HTR-8/SVneo (cell line): ENCODE measurements at regions not wholly inside any gene's neighbourhood (a gene's known extent, or its start where the extent isn't known, plus 50 kb on each side); places are given as distances from the start of the nearest gene placed in this dataset.
A peak's percentile ranks its signal among the peaks of the same experiment; 100 is the strongest.

ENCODE experiments used
- DNase-seq: peaks from one replicate; pipeline ENCODE4 v3.0.0; 2011; ENCODE audit warnings: low spot score, mixed read lengths; ENCODE audit not compliant: insufficient read length
- FAIRE-seq: peaks from 2 replicates; lab custom pipeline; 2011; peaks lifted over from hg19 to GRCh38; lab: Jason Lieb, UNC

GRCh38 chr4:23364167-23364566 is 525.7 kb downstream of the PPARGC1A start:
- DNase-seq (no peak), FAIRE-seq (no peak)

GRCh38 chr4:23361453-23361852 is 528.4 kb downstream of the PPARGC1A start:
- FAIRE-seq: no peak

GRCh38 chr4:23360718-23361117 is 529.1 kb downstream of the PPARGC1A start:
- DNase-seq (no peak), FAIRE-seq (no peak)

More at GRCh38 chr4:23361453-23361852, 528.4 kb downstream of the PPARGC1A start:
- DNase-seq: no peak

- FAIRE-seq (no peak), DNase-seq (no peak)
These were observed 534.6 kb downstream of the PPARGC1A start for GRCh38 chr4:23355258-23355657.

- DNase-seq (no peak), FAIRE-seq (no peak)
These were observed 536.6 kb downstream of the PPARGC1A start for GRCh38 chr4:23353200-23353599.

- FAIRE-seq (no peak), DNase-seq (no peak)
These were observed 540.9 kb downstream of the PPARGC1A start for GRCh38 chr4:23348789-23349498.

GRCh38 chr4:23337292-23337691 is 552.6 kb downstream of the PPARGC1A start:
- no peak for DNase-seq
- FAIRE-seq: no peak

GRCh38 chr4:23333946-23334878 is 555.6 kb downstream of the PPARGC1A start:
- FAIRE-seq: no peak
- DNase-seq: peak; percentile 14

- no peak for DNase-seq
- peak; percentile 58 for FAIRE-seq
These were observed 556.3 kb downstream of the PPARGC1A start for GRCh38 chr4:23333556-23333945.

GRCh38 chr4:23332313-23332712 is 557.5 kb downstream of the PPARGC1A start:
- no peak for FAIRE-seq

GRCh38 chr4:23327120-23327519 is 562.7 kb downstream of the PPARGC1A start:
- DNase-seq: no peak
- no peak for FAIRE-seq

More at GRCh38 chr4:23332313-23332712, 557.5 kb downstream of the PPARGC1A start:
- no peak for DNase-seq

GRCh38 chr4:23324021-23324690 is 565.7 kb downstream of the PPARGC1A start:
- FAIRE-seq (no peak), DNase-seq (no peak)

- FAIRE-seq (no peak), DNase-seq (no peak)
These were observed 566.4 kb downstream of the PPARGC1A start for GRCh38 chr4:23323436-23323835.

- no peak for FAIRE-seq
These were observed 567.1 kb downstream of the PPARGC1A start for GRCh38 chr4:23322732-23323131.

GRCh38 chr4:23320931-23321587 is 568.8 kb downstream of the PPARGC1A start:
- FAIRE-seq (no peak), DNase-seq (no peak)

More at GRCh38 chr4:23322732-23323131, 567.1 kb downstream of the PPARGC1A start:
- DNase-seq: no peak

- no peak for FAIRE-seq
- DNase-seq: no peak
These were observed 577.2 kb downstream of the PPARGC1A start for GRCh38 chr4:23312686-23313085.

- DNase-seq (no peak), FAIRE-seq (no peak)
These were observed 577.9 kb downstream of the PPARGC1A start for GRCh38 chr4:23311983-23312382.

- FAIRE-seq (no peak), DNase-seq (peak; percentile 5)
These were observed 584.8 kb downstream of the PPARGC1A start for GRCh38 chr4:23305026-23305425.

- DNase-seq (no peak), FAIRE-seq (no peak)
These were observed 591.5 kb downstream of the PPARGC1A start for GRCh38 chr4:23298371-23298770.

GRCh38 chr4:23297327-23297726 is 592.5 kb downstream of the PPARGC1A start:
- DNase-seq (no peak), FAIRE-seq (no peak)
